Endothelial cell of umbilical vein (primary cell): ENCODE measurements at regions not wholly inside any gene's neighbourhood (a gene's known extent, or its start where the extent isn't known, plus 50 kb on each side); places are given as distances from the start of the nearest gene placed in this dataset.

Experiments
- BruUV-seq: library from RNA; stranded (reverse); fragments of 400-500 nt; replicated peaks from 2 replicates; lab custom pipeline; 2021; lab: Mats Ljungman, UMichigan
- CTCF ChIA-PET: fragments of 300-600, 350-600 bp; sonication (Branson Sonifier 250); formaldehyde crosslinking; loops from one replicate; lab custom pipeline; 2021; ENCODE audit warnings: antibody characterized with exemption, inconsistent platforms; lab: Charles Lee
- POLR2A ChIA-PET: fragments of 300-600, 350-600 bp; sonication (Branson Sonifier 250); formaldehyde crosslinking; loops from one replicate; lab custom pipeline; 2021; ENCODE audit warnings: antibody characterized with exemption, inconsistent platforms; lab: Charles Lee
- DNase-seq: peaks from one replicate; pipeline ENCODE4 v3.0.0-alpha.2; 2011; ENCODE audit warnings: low read depth, low spot score
- FAIRE-seq: peaks from 2 replicates; lab custom pipeline; 2011; peaks lifted over from hg19 to GRCh38; lab: Jason Lieb, UNC
- H2AFZ ChIP-seq: 2 replicates; pipeline ENCODE4 v1.6.0; 2012; ENCODE audit warnings: low read depth, low read length, control low read depth, inconsistent platforms
- H3K27ac ChIP-seq: 2 replicates; pipeline ENCODE4 v1.5.1; 2011; ENCODE audit warnings: low read depth, mild to moderate bottlenecking, control low read depth, low read length, moderate library complexity; ENCODE audit not compliant: insufficient read depth
- H3K27me3 ChIP-seq, 2 experiments: 2 replicates each; pipeline versions ENCODE4 v1.6.0 to v1.6.1; 2011; ENCODE audit warnings: low read length in 2 of 2, mixed read lengths in 1 of 2; ENCODE audit not compliant: control insufficient read depth in 2 of 2, insufficient read depth in 2 of 2
- H3K36me3 ChIP-seq, 2 experiments: 2 replicates in 1 of 2; 3 replicates in 1 of 2; pipeline ENCODE4 v1.5.1; 2011; ENCODE audit warnings: low read length in 2 of 2, mild to moderate bottlenecking in 1 of 2, moderate library complexity in 1 of 2; ENCODE audit not compliant: control insufficient read depth in 2 of 2, insufficient read depth in 2 of 2; ENCODE audit errors: extremely low read depth in 1 of 2
- H3K4me1 ChIP-seq: 3 replicates; pipeline ENCODE4 v1.5.1; 2011; ENCODE audit warnings: mild to moderate bottlenecking, low read length; ENCODE audit not compliant: control insufficient read depth, insufficient read depth; ENCODE audit errors: extremely low read depth
- H3K4me2 ChIP-seq: 2 replicates; pipeline ENCODE4 v1.6.1; 2011; ENCODE audit warnings: low read length, control low read depth, mixed read lengths; ENCODE audit not compliant: insufficient read depth
- H3K4me3 ChIP-seq, 3 experiments: fragments of 200-600 bp in 1 of 3; sonication (generic), shearing (Covaris generic) in 1 of 3; replicated peaks in 1 of 3; 2 replicates each; pipeline ENCODE4 v1.5.1; 2011 to 2016; ENCODE audit warnings: control low read depth in 3 of 3, low read length in 3 of 3, mild to moderate bottlenecking in 2 of 3, inconsistent platforms in 1 of 3, low read depth in 1 of 3, moderate library complexity in 1 of 3; ENCODE audit not compliant: insufficient read depth in 1 of 3
- H3K79me2 ChIP-seq: 2 replicates; pipeline ENCODE4 v1.6.0; 2012; ENCODE audit warnings: low read length, inconsistent platforms; ENCODE audit not compliant: control insufficient read depth, insufficient read depth
- H3K9ac ChIP-seq: replicated peaks from 2 replicates; pipeline ENCODE3; 2011; ENCODE audit warnings: low read length, control low read depth; ENCODE audit not compliant: insufficient read depth; ENCODE audit errors: extremely low read depth
- H3K9me1 ChIP-seq: replicated peaks from 3 replicates; pipeline ENCODE4 v1.6.0; 2011; ENCODE audit warnings: mild to moderate bottlenecking, low read length; ENCODE audit not compliant: control insufficient read depth, insufficient read depth; ENCODE audit errors: extremely low read depth
- H3K9me3 ChIP-seq: replicated peaks from 2 replicates; pipeline ENCODE4 v1.5.1; 2012; ENCODE audit warnings: low read length, inconsistent platforms; ENCODE audit not compliant: control insufficient read depth, insufficient read depth
- H4K20me1 ChIP-seq: replicated peaks from 2 replicates; pipeline ENCODE3; 2011; ENCODE audit warnings: mild to moderate bottlenecking, low read length; ENCODE audit not compliant: control insufficient read depth, insufficient read depth; ENCODE audit errors: extremely low read depth
- EZH2 ChIP-seq: IDR thresholded peaks from 2 replicates; pipeline ENCODE4 v1.6.1; 2012; ENCODE audit warnings: borderline replicate concordance, low read depth, mild to moderate bottlenecking, moderate library complexity, low read length, inconsistent platforms; ENCODE audit not compliant: severe bottlenecking
- FOS ChIP-seq: IDR thresholded peaks from 2 replicates; pipeline ENCODE4 v1.6.1; 2011; ENCODE audit warnings: mild to moderate bottlenecking, low read length, moderate library complexity, borderline replicate concordance; ENCODE audit not compliant: insufficient read depth
- GATA2 ChIP-seq: IDR thresholded peaks from 2 replicates; pipeline ENCODE4 v1.7.0; 2011; ENCODE audit warnings: low read depth, mild to moderate bottlenecking, moderate library complexity, mixed read lengths, low read length; ENCODE audit not compliant: insufficient read length, insufficient read depth
- JUN ChIP-seq: IDR thresholded peaks from 2 replicates; pipeline ENCODE4 v1.6.1; 2011; ENCODE audit warnings: borderline replicate concordance, low read depth; ENCODE audit not compliant: insufficient read length, insufficient read depth
- MYC ChIP-seq: IDR thresholded peaks from one replicate; pipeline ENCODE4 v1.6.1; 2011; ENCODE audit warnings: mild to moderate bottlenecking, low read depth, low read length
- POLR2A ChIP-seq: IDR thresholded peaks from 2 replicates; pipeline ENCODE4 v1.6.1; 2012; ENCODE audit warnings: low read depth, mild to moderate bottlenecking, control low read depth, low read length
- POLR2AphosphoS5 ChIP-seq: IDR thresholded peaks from 2 replicates; pipeline ENCODE4 v1.6.1; 2012; ENCODE audit warnings: low read depth, mild to moderate bottlenecking, control low read depth, low read length, moderate library complexity; ENCODE audit not compliant: insufficient read depth
- dilution Hi-C: fragments of 300-500 bp; cut with MboI; formaldehyde crosslinking; loops from one replicate; pipeline ENCODE4 v1.15.0; 2019; ENCODE audit warnings: low sequenced_read_pairs; ENCODE audit not compliant: extremely low pct_ligation_motif_present
- intact Hi-C: fragments of 100-400 bp; cut with micrococcal nuclease; formaldehyde crosslinking; loops from one replicate; pipeline ENCODE4 v1.10.0; 2022
- TF ChIP-seq, protein P1 (sequence below), 2 donors: IDR thresholded peaks; 1 replicate in 1 of 2; 2 replicates in 1 of 2; pipeline ENCODE4 v1.5.1; 2011; ENCODE audit warnings: low read length in 2 of 2, mild to moderate bottlenecking in 2 of 2, moderate library complexity in 2 of 2, control low read depth in 1 of 2, inconsistent platforms in 1 of 2, low read depth in 1 of 2; ENCODE audit not compliant: insufficient read depth in 1 of 2; ENCODE audit errors: extremely low read depth in 1 of 2
- TF ChIP-seq, protein P2 (sequence below): IDR thresholded peaks from 2 replicates; pipeline ENCODE4 v1.6.1; 2011; ENCODE audit not compliant: insufficient read depth, insufficient read length

DNA sequence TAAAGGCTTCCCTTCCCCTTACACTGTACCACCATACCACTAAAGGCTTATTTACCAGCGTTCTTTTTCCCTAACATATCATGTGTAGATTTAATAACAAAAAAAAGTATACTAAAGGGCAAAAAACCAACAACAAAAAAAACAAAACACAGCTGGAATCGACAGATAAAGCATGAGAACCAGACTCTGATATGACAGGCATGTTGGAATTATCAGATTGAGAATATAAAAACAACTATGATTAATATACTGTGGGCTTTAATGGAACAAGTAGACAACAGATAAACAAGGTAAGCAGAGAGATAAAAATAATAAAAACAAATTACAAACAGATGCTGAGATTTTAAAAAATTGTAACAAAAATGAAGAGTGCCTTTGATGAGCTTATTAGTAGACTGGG is 754.1 kb upstream of the MDGA2 start:
- Histone ChIP-seq H3K9me1 (no peaks in the 10 kb centered on the region), H3K4me3 (no peak overlapping the region), H4K20me1 (no peaks in the 10 kb centered on the region), H3K79me2 (no peaks in the 10 kb centered on the region), H3K27me3 (no peaks in the 10 kb centered on the region), H3K36me3 (no peaks in the 10 kb centered on the region), H3K9ac (no peak overlapping the region), H3K4me1 (no peaks in the 10 kb centered on the region), H3K4me2 (no peak overlapping the region), H3K27ac (no peak overlapping the region), H2AFZ (no peak overlapping the region), H3K9me3 (no peaks in the 10 kb centered on the region)
- TF ChIP-seq POLR2AphosphoS5 (no peak), GATA2 (no peak), MYC (no peak), POLR2A (no peak), JUN (no peak), EZH2 (no peak), FOS (no peak)
- TF ChIP-seq, protein P1, sequence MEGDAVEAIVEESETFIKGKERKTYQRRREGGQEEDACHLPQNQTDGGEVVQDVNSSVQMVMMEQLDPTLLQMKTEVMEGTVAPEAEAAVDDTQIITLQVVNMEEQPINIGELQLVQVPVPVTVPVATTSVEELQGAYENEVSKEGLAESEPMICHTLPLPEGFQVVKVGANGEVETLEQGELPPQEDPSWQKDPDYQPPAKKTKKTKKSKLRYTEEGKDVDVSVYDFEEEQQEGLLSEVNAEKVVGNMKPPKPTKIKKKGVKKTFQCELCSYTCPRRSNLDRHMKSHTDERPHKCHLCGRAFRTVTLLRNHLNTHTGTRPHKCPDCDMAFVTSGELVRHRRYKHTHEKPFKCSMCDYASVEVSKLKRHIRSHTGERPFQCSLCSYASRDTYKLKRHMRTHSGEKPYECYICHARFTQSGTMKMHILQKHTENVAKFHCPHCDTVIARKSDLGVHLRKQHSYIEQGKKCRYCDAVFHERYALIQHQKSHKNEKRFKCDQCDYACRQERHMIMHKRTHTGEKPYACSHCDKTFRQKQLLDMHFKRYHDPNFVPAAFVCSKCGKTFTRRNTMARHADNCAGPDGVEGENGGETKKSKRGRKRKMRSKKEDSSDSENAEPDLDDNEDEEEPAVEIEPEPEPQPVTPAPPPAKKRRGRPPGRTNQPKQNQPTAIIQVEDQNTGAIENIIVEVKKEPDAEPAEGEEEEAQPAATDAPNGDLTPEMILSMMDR (IDR thresholded peaks at IDR 0.05; ENCODE audit: extremely low read depth in 1 of 2, insufficient read depth in 1 of 2, low read depth in 1 of 2, low read length in 2 of 2) = no peak
- TF ChIP-seq, protein P2, sequence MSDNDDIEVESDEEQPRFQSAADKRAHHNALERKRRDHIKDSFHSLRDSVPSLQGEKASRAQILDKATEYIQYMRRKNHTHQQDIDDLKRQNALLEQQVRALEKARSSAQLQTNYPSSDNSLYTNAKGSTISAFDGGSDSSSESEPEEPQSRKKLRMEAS = no peak
- POLR2A ChIA-PET = no interaction called here
- intact Hi-C loops (no loop called here), dilution Hi-C loops (no loop called here)
- BruUV-seq = no TSS peak
- DNase-seq (no peak), FAIRE-seq (no peak)
- CTCF ChIA-PET = interaction anchor here (0.9 kb wide), 1 partner anchor 25 kb away, joined by 3 read pairs; no protein-coding TSS in a partner anchor
